Activated CD8-positive, alpha-beta memory T cell treated with anti-CD3 and anti-CD28 coated beads for 24 hours (primary cell): ENCODE measurements at regions not wholly inside any gene's neighbourhood (a gene's known extent, or its start where the extent isn't known, plus 50 kb on each side); places are given as distances from the start of the nearest gene placed in this dataset.

ENCODE experiments used
- DNase-seq: peaks from one replicate; pipeline ENCODE4 v3.0.0-alpha.2; 2020

- DNase-seq, result peak; percentile 53
Observed at GRCh38 chr6:111989743-111990142, 64.2 kb upstream of the CCN6 start.

GRCh38 chr6:111990214-111990613 is 63.7 kb upstream of the CCN6 start:
- peak; percentile 24 for DNase-seq

DNA sequence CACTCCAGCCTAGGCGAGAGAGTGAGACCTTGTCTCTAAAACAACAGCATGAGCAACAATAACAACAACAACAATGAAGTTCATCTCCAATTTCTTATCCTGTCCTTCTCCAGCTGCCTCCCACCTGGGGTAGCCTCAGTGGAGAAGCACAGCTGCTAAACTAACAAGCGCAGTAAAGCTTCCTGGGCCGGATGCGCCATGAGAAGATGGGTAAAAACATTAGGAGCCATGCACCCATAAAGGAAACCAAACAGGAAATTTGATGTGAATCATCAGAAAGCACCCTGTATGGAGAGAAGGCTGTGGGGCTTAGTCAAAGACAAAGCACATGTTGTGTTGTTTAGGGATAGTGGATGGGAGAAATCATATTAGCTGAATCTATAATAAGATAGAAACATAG is 61.1 kb upstream of the CCN6 start:
- DNase-seq, result peak; percentile 74

DNA sequence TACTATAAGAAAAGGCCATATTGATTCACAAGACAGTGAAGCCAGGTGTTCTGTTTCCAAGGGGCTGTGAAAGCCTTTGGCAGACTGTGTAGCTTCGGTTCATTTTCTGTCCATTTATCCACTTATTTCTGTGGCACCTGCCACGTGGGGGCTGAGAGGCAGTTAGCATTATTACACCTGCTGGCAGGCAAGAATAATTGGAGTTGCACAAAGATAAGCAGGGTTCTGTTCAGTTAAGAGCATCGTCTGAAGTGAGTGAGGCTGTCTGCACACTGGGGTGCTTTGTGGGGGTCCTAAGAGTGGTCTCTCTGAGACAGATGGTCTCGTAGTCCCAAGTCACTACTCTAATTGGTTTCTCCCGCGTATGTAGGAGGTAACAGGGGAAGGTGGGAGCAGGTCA is 60.6 kb upstream of the CCN6 start:
- peak; percentile 64 for DNase-seq

DNA sequence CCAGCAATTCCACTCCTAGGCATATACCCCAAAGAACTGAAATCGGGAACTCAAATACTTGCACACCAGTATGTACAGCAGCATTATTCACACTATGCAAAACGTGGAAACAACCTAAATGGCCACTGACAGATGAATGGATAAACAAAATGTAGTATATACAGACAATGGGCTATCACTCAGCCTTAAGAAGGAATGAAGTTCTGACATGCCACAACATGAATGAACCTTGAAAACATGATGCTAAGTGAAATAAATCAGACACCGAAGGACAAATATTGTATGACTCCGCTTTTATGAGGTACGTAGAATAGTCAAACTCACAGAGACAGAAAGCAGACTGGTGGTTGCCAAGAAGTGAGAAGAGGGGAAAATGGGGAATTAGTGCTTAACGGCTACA is 59.1 kb upstream of the CCN6 start:
- peak; percentile 1 for DNase-seq

- DNase-seq, result peak; percentile 46
Observed at GRCh38 chr6:111995404-111995803, 58.5 kb upstream of the CCN6 start.

GRCh38 chr6:111996144-111996865 is 57.6 kb upstream of the CCN6 start:
- no peak for DNase-seq

GRCh38 chr6:111997078-111997852 is 56.6 kb upstream of the CCN6 start:
- DNase-seq, result peak; percentile 86

DNA sequence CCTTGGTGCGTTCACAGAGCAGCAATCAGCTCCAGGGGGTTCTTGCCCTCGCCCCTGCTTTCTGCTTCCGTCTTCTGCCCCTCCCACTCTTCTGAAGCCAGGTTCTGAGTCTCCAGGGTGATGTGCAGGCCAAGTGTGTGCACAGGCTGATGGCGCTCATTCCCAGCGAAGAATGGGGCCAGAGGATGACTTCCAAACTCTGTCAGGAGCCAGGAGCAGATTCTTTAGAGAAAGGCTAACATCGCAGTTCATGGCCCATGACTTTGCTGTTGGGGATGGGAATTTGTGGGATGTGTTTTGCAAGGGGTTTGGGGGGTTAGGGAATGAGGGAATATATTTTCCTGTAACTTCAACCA is 56.1 kb upstream of the CCN6 start:
- no peak for DNase-seq

DNA sequence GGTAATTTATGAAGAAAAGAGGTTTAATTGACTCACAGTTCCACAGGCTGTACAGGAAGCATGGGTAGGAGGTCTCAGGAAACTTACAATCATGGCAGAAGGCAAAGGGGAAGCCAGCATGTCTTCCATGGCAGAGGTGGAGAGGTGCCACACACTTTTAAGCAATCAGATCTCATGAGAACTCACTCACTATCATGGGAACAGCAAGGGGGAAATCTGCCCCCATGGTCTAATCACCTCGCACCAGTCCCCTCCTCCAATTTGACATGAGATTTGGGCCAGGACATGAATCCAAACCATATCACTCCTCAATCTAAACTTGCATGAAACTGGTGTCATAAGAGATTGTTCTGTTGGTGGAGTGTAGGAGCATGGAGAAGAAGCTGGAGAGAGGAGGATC is 51.6 kb upstream of the CCN6 start:
- DNase-seq, result no peak
